Mesendoderm (in vitro differentiated cells): ENCODE measurements at regions not wholly inside any gene's neighbourhood (a gene's known extent, or its start where the extent isn't known, plus 50 kb on each side); places are given as distances from the start of the nearest gene placed in this dataset.
"Not testable (repeated sequence)": the region's sequence is repeated elsewhere in the genome, so short reads cannot be mapped to it uniquely, and the experiment has no call there.

Source experiments
- DNase-seq: peaks from one replicate; pipeline ENCODE4 v3.0.0; 2013
- H2AK5ac ChIP-seq: 2 replicates; pipeline ENCODE4 v1.6.1; 2013; ENCODE audit warnings: low read length, inconsistent platforms
- H2BK120ac ChIP-seq: 2 replicates; pipeline ENCODE4 v1.6.1; 2013; ENCODE audit warnings: low read depth, mild to moderate bottlenecking, low read length, moderate library complexity, mixed read lengths
- H2BK15ac ChIP-seq: replicated peaks from 2 replicates; pipeline ENCODE4 v1.6.1; 2013; ENCODE audit warnings: low read depth, mild to moderate bottlenecking, moderate library complexity
- H2BK5ac ChIP-seq: 2 replicates; pipeline ENCODE4 v1.6.1; 2013; ENCODE audit warnings: low read length, inconsistent platforms
- H3K18ac ChIP-seq: 2 replicates; pipeline ENCODE4 v1.6.1; 2013; ENCODE audit warnings: mild to moderate bottlenecking, low read length, mixed read lengths
- H3K23ac ChIP-seq: one replicate; pipeline ENCODE4 v1.6.1; 2013; ENCODE audit warnings: low read length
- H3K27ac ChIP-seq: 2 replicates; pipeline ENCODE4 v1.5.1; 2013; ENCODE audit warnings: low read depth, mild to moderate bottlenecking, inconsistent platforms, low read length, moderate library complexity
- H3K27me3 ChIP-seq: 2 replicates; pipeline ENCODE4 v1.6.1; 2013; ENCODE audit warnings: low read length, control low read depth, mild to moderate bottlenecking, inconsistent platforms; ENCODE audit not compliant: insufficient read depth, poor library complexity
- H3K36me3 ChIP-seq: 2 replicates; pipeline ENCODE4 v1.6.1; 2013; ENCODE audit warnings: low read length, inconsistent platforms; ENCODE audit not compliant: control insufficient read depth, insufficient read depth
- H3K4ac ChIP-seq: one replicate; pipeline ENCODE4 v1.6.1; 2013; ENCODE audit warnings: low read depth, mild to moderate bottlenecking, low read length, moderate library complexity
- H3K4me1 ChIP-seq: 2 replicates; pipeline ENCODE4 v1.6.1; 2013; ENCODE audit warnings: low read depth, low read length, inconsistent platforms; ENCODE audit not compliant: control insufficient read depth
- H3K4me2 ChIP-seq: 2 replicates; pipeline ENCODE4 v1.6.1; 2013; ENCODE audit warnings: low read length
- H3K4me3 ChIP-seq: 2 replicates; pipeline ENCODE4 v1.5.1; 2013; ENCODE audit warnings: mild to moderate bottlenecking, low read length
- H3K56ac ChIP-seq: one replicate; pipeline ENCODE4 v1.6.1; 2013; ENCODE audit warnings: low read length
- H3K79me1 ChIP-seq: 2 replicates; pipeline ENCODE4 v1.6.1; 2013; ENCODE audit warnings: low read length, inconsistent platforms
- H3K79me2 ChIP-seq: 2 replicates; pipeline ENCODE4 v1.6.1; 2013; ENCODE audit warnings: mild to moderate bottlenecking, low read length; ENCODE audit not compliant: control insufficient read depth, insufficient read depth
- H3K9ac ChIP-seq: 2 replicates; pipeline ENCODE4 v1.6.1; 2013; ENCODE audit warnings: low read length, inconsistent platforms
- H4K5ac ChIP-seq: one replicate; pipeline ENCODE4 v1.6.1; 2013; ENCODE audit warnings: low read length
- H4K8ac ChIP-seq: one replicate; pipeline ENCODE4 v1.6.1; 2013; ENCODE audit warnings: low read depth, mild to moderate bottlenecking, control low read depth, low read length, moderate library complexity
- WGBS: extraction: QIAGEN DNeasy Blood & Tissue Kit; methylation state at CpG from one replicate; pipeline ENCODE4 v1.1.7; 2013; ENCODE audit warnings: low lambda C conversion rate, missing lambda C conversion rate; ENCODE audit not compliant: insufficient coverage; ENCODE audit errors: extremely low coverage; 5-methylcytosine and 5-hydroxymethylcytosine counted together

GRCh38 chr13:94811753-94812152 lies 99.4 kb upstream of the SOX21 start:
- Histone ChIP-seq H3K36me3 (no peaks in the 10 kb centered on the region), H3K4me2 (no peak overlapping the region), H3K27me3 (no peaks in the 10 kb centered on the region), H3K4me1 (no peaks in the 10 kb centered on the region), H3K79me1 (no peaks in the 10 kb centered on the region), H2BK120ac (no peak overlapping the region), H3K18ac (no peak overlapping the region), H3K79me2 (no peaks in the 10 kb centered on the region), H3K23ac (no peak overlapping the region), H3K56ac (no peak overlapping the region), H3K9ac (no peak overlapping the region), H3K27ac (no peak overlapping the region), H2BK5ac (no peak overlapping the region), H2BK15ac (no peak overlapping the region), H4K5ac (no peak overlapping the region), H3K4ac (no peak overlapping the region), H3K4me3 (no peak overlapping the region), H4K8ac (no peak overlapping the region), H2AK5ac (no peak overlapping the region)
- DNase-seq: peak; percentile 30

- H4K8ac ChIP-seq: no peak overlapping the region
- H2BK15ac ChIP-seq: no peak overlapping the region
- H3K18ac ChIP-seq: no peak overlapping the region
- DNase-seq: no peak
- no peaks in the 10 kb centered on the region for H3K79me1 ChIP-seq
- no peak overlapping the region for H3K23ac ChIP-seq
- H3K4ac ChIP-seq: no peak overlapping the region
- H3K4me2 ChIP-seq: no peak overlapping the region
- H4K5ac ChIP-seq: no peak overlapping the region
- no peak overlapping the region for H2BK5ac ChIP-seq
- no peak overlapping the region for H2AK5ac ChIP-seq
- H3K27me3 ChIP-seq: no peaks in the 10 kb centered on the region
- H3K36me3 ChIP-seq: no peaks in the 10 kb centered on the region
- H3K27ac ChIP-seq: no peak overlapping the region
- no CpG with 5 or more reads among the region's 5 CpGs for WGBS
- no peak overlapping the region for H3K4me3 ChIP-seq
- H3K4me1 ChIP-seq: no peaks in the 10 kb centered on the region
- no peaks in the 10 kb centered on the region for H3K79me2 ChIP-seq
- H2BK120ac ChIP-seq: no peak overlapping the region
- H3K56ac ChIP-seq: no peak overlapping the region
- no peak overlapping the region for H3K9ac ChIP-seq
Observed at GRCh38 chr13:94800423-94800822, 88.1 kb upstream of the SOX21 start.

GRCh38 chr13:94799299-94799698 lies 87.0 kb upstream of the SOX21 start:
- no peak overlapping the region for H3K4me2 ChIP-seq
- H3K79me2 ChIP-seq: no peaks in the 10 kb centered on the region
- no peak overlapping the region for H3K56ac ChIP-seq
- H3K79me1 ChIP-seq: no peaks in the 10 kb centered on the region
- no peak overlapping the region for H3K23ac ChIP-seq
- H3K36me3 ChIP-seq: no peaks in the 10 kb centered on the region
- no peak overlapping the region for H2AK5ac ChIP-seq
- H3K27ac ChIP-seq: no peak overlapping the region
- no peaks in the 10 kb centered on the region for H3K27me3 ChIP-seq
- H4K8ac ChIP-seq: no peak overlapping the region
- H2BK15ac ChIP-seq: no peak overlapping the region
- peak overlapping the region; percentile 55 for H2BK120ac ChIP-seq
- H3K4ac ChIP-seq: no peak overlapping the region
- H2BK5ac ChIP-seq: no peak overlapping the region
- WGBS: no CpG with 5 or more reads among the region's 5 CpGs
- H3K9ac ChIP-seq: no peak overlapping the region
- H3K4me3 ChIP-seq: no peak overlapping the region
- no peak overlapping the region for H3K18ac ChIP-seq
- DNase-seq: no peak
- no peak overlapping the region for H4K5ac ChIP-seq
- no peaks in the 10 kb centered on the region for H3K4me1 ChIP-seq

- Histone ChIP-seq H3K36me3 (no peaks in the 10 kb centered on the region), H3K56ac (no peak overlapping the region), H3K23ac (no peak overlapping the region), H3K4me2 (no peak overlapping the region), H4K5ac (no peak overlapping the region), H3K4me3 (no peak overlapping the region), H2BK5ac (no peak overlapping the region), H3K27ac (no peak overlapping the region), H4K8ac (no peak overlapping the region), H3K27me3 (no peaks in the 10 kb centered on the region), H3K79me1 (no peaks in the 10 kb centered on the region), H2BK120ac (no peak overlapping the region), H3K79me2 (no peaks in the 10 kb centered on the region), H2BK15ac (no peak overlapping the region), H3K9ac (no peak overlapping the region), H3K18ac (no peak overlapping the region), H3K4ac (no peak overlapping the region), H3K4me1 (no peaks in the 10 kb centered on the region), H2AK5ac (no peak overlapping the region)
- no CpG with 5 or more reads among the region's 6 CpGs for WGBS
- DNase-seq: no peak
Observed at GRCh38 chr13:94798738-94799137, 86.4 kb upstream of the SOX21 start.

- Histone ChIP-seq H2BK120ac (no peak overlapping the region), H3K36me3 (no peaks in the 10 kb centered on the region), H3K23ac (no peak overlapping the region), H3K56ac (no peak overlapping the region), H3K79me2 (no peaks in the 10 kb centered on the region), H3K4me3 (no peak overlapping the region), H3K9ac (no peak overlapping the region), H2BK5ac (no peak overlapping the region), H2BK15ac (no peak overlapping the region), H3K27ac (no peak overlapping the region), H4K8ac (no peak overlapping the region), H3K79me1 (no peaks in the 10 kb centered on the region), H4K5ac (no peak overlapping the region), H3K18ac (no peak overlapping the region), H3K4me1 (no peaks in the 10 kb centered on the region), H2AK5ac (no peak overlapping the region), H3K4ac (no peak overlapping the region), H3K4me2 (no peak overlapping the region), H3K27me3 (no peaks in the 10 kb centered on the region)
- WGBS: no CpG with 5 or more reads among the region's 7 CpGs
- DNase-seq: peak; percentile 48
Observed at GRCh38 chr13:94795292-94795691, 82.9 kb upstream of the SOX21 start.

- not testable (repeated sequence) for H3K4me1 ChIP-seq, DNase-seq, H3K79me1 ChIP-seq, H4K8ac ChIP-seq, H2BK5ac ChIP-seq, H3K4ac ChIP-seq, H3K9ac ChIP-seq, H3K56ac ChIP-seq, H3K4me3 ChIP-seq, H3K4me2 ChIP-seq, H2BK15ac ChIP-seq, H3K27ac ChIP-seq, H3K36me3 ChIP-seq, H4K5ac ChIP-seq, H3K18ac ChIP-seq, H2BK120ac ChIP-seq, H3K79me2 ChIP-seq, H2AK5ac ChIP-seq, H3K27me3 ChIP-seq, H3K23ac ChIP-seq
- no CpG with 5 or more reads among the region's 2 CpGs for WGBS
Observed at GRCh38 chr13:94786246-94786645, 73.9 kb upstream of the SOX21 start.
